H1 (cell line): ENCODE measurements at regions not wholly inside any gene's neighbourhood (a gene's known extent, or its start where the extent isn't known, plus 50 kb on each side); places are given as distances from the start of the nearest gene placed in this dataset.

Experiments
- ASH2L ChIP-seq: fragments of 200-600, 300-600 bp; sonication (generic); IDR thresholded peaks from one replicate; pipeline ENCODE4 v1.7.1; 2017; ENCODE audit warnings: low read length
- ATF2 ChIP-seq: IDR thresholded peaks from 2 replicates; pipeline ENCODE4 v1.6.1; 2012; ENCODE audit warnings: low read length, inconsistent platforms
- EGR1 ChIP-seq: IDR thresholded peaks from 2 replicates; pipeline ENCODE4 v1.6.1; 2011; ENCODE audit warnings: low read depth, low read length, borderline replicate concordance
- JUN ChIP-seq: IDR thresholded peaks from 2 replicates; pipeline ENCODE4 v1.6.1; 2011; ENCODE audit warnings: low read depth, mild to moderate bottlenecking, improper control_type of control experiment, low read length
- MAX ChIP-seq: IDR thresholded peaks from 2 replicates; pipeline ENCODE4 v1.6.1; 2012; ENCODE audit warnings: inconsistent platforms
- NANOG ChIP-seq: IDR thresholded peaks from 2 replicates; pipeline ENCODE4 v1.6.1; 2011; ENCODE audit warnings: low read length, low read depth, mild to moderate bottlenecking, inconsistent platforms; ENCODE audit not compliant: insufficient read depth, poor library complexity, severe bottlenecking
- SIRT6 ChIP-seq: IDR thresholded peaks from one replicate; pipeline ENCODE4 v1.7.1; 2012; ENCODE audit warnings: low read length, inconsistent platforms

- TF ChIP-seq NANOG (no peak), EGR1 (no peak), SIRT6 (no peak), MAX (no peak), ASH2L (no peak), ATF2 (no peak), JUN (no peak)
These were observed 77.6 kb upstream of the FOXF1 start (continued) for GRCh38 chr16:86432691-86433090.
